A549 (cell line): ENCODE measurements at regions not wholly inside any gene's neighbourhood (a gene's known extent, or its start where the extent isn't known, plus 50 kb on each side); places are given as distances from the start of the nearest gene placed in this dataset.

Source experiments
- CTCF ChIP-seq: fragments of >200 bp; sonication (Bioruptor Twin); formaldehyde crosslinking; IDR thresholded peaks from 3 replicates; pipeline ENCODE4 v1.5.1; 2016
- MAX ChIP-seq: IDR thresholded peaks from 2 replicates; pipeline ENCODE4 v1.6.1; 2012
- POLR2A ChIP-seq: IDR thresholded peaks from 2 replicates; pipeline ENCODE4 v1.6.1; 2012; ENCODE audit warnings: mild to moderate bottlenecking, low read length

GRCh38 chr20:4068708-4069107 is 53.4 kb upstream of the RNF24 start:
- TF ChIP-seq CTCF (no peak), POLR2A (no peak), MAX (no peak)
